Left lobe of liver (tissue), 2 donors: ENCODE measurements at regions not wholly inside any gene's neighbourhood (a gene's known extent, or its start where the extent isn't known, plus 50 kb on each side); places are given as distances from the start of the nearest gene placed in this dataset.
"Not testable (repeated sequence)": the region's sequence is repeated elsewhere in the genome, so short reads cannot be mapped to it uniquely, and the experiment has no call there.

Experiments
- ATAC-seq: fragments of 200-7000 bp; cut with Tn5 transposase; one replicate; pipeline ENCODE4 v1.9.1; 2020; ENCODE audit warnings: mild to moderate bottlenecking, moderate library complexity
- DNase-seq: peaks from one replicate; pipeline ENCODE4 v3.0.0-alpha.2; 2020; ENCODE audit warnings: low spot score
- donor health status: DM: no; HTN: no; CAD: no; lungs with moderate emphysema.
- donor health status: DM: no; HTN: yes; CAD: no.

DNA sequence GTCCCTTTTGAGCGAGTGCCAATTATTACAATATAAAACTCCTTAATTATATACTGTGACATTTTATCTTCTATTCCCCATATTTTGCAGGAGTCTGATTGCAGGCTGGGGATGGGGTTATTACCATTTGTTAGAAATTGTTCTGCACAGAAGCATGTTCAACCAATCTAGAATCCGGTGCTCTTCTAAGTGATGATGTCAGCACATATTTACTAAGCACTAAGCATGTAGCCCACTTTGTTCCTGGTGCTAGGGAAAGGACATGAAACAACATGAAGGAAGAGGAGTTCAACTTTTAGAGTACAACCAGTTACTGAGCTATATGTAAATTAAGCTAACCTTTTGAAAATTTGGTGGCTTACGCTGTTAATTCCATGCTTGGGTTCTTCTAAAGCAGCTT is 52.8 kb upstream of the IL1RAPL2 start:
- no peak for ATAC-seq

DNA sequence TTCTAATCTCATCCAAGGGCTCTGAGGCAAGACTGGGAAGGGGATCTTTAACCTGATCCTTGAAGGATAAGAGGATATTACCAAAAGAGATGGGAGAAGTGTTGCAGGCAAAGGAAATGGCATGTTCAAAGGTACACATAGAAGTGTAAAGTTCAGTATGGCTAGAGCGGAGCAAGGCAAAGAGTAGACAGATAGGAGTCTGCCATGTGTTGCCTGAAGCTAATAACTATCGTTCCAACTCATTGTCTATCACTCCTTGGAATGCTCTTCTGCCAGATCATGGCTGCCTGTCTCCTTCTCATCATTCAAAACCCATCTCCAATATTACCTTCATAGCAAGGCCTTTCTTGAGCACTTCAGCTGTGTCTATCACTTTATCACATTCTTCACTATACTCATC is 55.2 kb upstream of the IL1RAPL2 start:
- no peak for ATAC-seq

More for the DNA sequence above, 52.8 kb upstream of the IL1RAPL2 start:
- no peak for DNase-seq

DNA sequence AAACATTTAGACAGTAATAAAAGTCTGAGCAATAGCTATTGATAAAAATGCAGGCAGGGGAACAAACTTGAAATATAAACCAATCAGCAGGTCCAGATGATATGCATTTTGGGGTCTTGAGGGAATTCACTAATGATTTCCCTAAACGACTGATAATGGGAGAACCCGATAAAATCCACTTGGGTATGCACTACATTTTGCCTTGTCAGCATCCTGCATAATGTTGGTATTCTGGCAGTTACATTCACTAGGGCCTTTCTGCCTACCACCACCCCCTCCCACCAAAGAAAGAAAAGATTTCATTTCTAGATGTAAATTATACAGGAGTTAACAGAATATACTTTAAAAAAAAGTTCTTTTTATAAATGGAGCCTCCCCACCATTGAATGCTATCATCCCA is 63.5 kb upstream of the IL1RAPL2 start:
- ATAC-seq (no peak), DNase-seq (no peak)

More for the DNA sequence above, 55.2 kb upstream of the IL1RAPL2 start:
- no peak for DNase-seq

- ATAC-seq, result no peak
- DNase-seq, result no peak
These were observed 77.2 kb upstream of the IL1RAPL2 start for GRCh38 chrX:104488811-104489210.

DNA sequence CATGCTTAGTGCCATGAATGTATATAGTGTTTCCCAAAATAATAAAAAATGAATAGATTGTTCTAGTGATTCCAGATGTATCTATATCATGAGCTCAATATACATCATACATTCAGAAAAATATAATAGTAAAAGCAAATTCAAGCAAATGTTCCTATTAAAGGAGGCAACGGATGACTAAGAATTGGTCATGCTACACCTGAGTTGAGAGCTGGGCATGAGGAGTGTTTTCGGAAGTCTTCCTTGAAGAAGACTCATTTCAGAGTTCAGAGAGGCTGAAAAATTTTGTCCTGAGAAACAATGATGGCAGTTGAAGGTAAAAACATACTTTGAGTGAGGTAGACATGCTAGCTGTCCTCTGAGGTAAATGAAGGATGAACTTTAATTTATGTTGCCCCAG is 79.3 kb upstream of the IL1RAPL2 start:
- ATAC-seq (no peak), DNase-seq (no peak)

GRCh38 chrX:104482757-104483156 is 83.2 kb upstream of the IL1RAPL2 start:
- no peak for DNase-seq
- ATAC-seq, result peak; percentile 29

DNA sequence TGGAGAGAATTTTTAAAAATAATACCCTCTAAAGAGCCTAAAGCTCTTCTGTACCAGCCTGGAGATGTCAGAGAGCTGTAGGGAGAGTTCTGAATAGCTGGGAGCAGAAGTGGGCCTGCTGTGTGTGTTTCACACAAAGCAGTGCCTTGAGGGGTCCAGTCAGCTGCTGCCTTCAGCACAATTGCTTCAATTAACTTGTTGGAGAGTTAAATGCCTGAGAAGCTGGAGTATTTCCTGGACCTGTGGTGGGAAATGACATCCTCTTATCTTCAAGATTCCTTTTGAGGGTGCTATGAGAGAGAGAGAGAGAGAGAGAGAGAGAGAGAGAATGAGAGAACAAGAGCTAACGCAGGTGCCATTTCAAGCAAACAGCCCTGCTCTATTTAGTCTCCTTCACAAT is 96.2 kb upstream of the IL1RAPL2 start:
- no peak for ATAC-seq
- no peak for DNase-seq

DNA sequence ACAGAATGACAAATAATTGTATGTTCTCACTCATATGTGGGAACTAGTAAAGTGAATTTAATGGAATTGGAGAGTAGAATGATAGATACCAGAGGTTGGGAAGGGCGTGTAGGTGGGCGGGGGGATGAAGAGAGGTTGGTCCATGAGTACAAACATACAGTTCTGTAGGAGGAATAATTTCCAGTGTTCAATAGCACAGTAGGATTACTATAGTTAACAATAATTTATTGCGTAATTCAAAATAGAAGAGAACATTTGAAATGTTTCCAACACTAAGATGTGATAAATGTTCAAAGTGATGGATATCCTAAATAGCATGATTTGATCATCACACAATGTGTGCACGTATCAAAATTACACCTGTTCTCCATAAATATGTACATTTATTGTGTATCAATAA is 106.2 kb upstream of the IL1RAPL2 start:
- DNase-seq (no peak), ATAC-seq (no peak)

GRCh38 chrX:104457130-104457529 is 108.9 kb upstream of the IL1RAPL2 start:
- ATAC-seq, DNase-seq: not testable (repeated sequence)

DNA sequence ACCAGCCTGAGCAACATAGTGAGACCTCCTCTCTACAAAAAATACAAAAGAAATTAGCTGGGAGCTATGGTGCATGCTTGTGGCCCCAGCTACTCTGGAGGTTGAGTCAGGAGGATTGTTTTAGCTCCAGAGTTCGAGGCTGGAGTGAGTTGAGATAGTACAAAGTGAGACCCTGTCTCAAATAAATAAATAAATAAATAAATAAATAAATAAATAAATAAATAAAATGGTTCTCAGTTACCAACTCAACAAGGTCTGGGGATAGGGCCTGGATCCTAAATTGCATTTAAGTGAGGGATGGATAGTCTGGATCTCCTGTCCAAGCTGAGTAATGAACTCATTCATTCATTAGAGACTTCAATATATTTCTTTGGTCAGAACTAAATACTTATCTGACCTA is 115.7 kb upstream of the IL1RAPL2 start:
- DNase-seq (no peak), ATAC-seq (no peak)

DNA sequence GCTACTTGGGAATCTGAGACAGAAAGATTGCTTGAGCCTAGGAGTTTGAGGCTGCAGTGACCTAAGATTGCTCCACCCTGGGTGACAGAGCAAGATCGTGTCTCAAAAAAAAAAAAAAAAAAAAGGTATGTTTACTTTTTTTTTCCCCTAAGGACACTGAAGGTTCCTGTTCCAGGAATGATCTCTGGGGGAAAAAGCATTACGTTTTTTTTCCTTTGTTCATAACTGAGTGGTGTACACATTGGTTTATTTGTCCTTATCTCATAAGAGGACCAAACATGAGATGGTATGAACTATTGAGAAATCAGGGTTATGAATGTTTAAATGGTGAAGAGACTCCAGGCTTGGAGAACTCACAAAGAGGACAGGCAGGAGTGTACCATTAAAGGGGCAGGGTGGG is 120.4 kb upstream of the IL1RAPL2 start:
- no peak for DNase-seq
- ATAC-seq, result no peak

GRCh38 chrX:104435249-104435648 is 130.8 kb upstream of the IL1RAPL2 start:
- no peak for ATAC-seq
- no peak for DNase-seq

GRCh38 chrX:104432321-104432720 is 133.7 kb upstream of the IL1RAPL2 start:
- no peak for ATAC-seq
- DNase-seq, result no peak

DNA sequence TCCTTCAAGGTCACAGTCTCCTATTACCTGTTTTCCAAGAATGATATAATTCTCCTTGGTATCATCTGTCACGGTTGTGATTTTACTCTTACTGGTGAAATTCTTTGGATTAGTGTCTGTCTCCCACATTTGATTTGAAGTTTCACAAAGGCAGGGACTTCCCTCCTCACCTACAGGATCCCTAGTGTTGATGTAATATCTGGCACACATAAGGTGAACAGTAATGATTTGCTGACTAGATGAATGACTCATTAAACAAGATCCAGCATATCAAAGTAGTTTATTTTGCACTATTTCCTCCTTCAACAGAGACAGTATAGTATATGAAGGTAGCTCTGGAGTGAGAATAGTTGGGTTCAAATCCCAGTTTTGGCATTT is 135.3 kb upstream of the IL1RAPL2 start:
- no peak for DNase-seq
- no peak for ATAC-seq

DNA sequence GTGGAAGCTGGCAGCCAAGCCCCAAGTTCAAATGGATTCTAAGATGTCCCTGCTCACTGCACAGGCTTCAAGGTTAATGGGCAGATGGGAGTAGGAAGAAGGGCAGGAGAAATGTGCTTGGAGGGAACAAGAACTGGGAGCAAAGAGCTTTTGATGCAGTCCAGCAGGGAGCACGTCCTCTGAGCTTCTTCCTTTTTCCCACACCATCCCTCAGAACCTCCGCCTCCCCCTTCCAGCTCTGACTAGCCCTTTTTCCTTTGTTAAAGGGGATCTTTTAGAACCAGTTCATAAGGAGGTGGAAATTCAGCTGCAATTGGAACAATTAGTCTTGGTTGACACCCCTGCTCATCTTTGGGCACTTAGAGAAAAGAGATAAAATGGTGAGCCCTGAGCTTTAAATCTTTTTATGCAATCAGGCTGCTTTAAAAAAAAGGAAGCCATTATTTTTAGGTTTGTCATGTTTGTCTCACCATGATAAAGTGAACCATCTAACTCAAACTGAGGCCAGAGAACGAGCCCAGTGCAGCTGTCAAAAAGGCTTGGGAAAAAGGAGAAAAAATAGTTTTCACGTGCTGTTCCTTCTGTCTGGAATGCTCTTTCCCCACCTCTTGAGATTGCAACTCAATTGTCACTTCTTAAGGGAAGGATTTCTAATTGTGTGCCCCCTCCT is 135.8 kb upstream of the IL1RAPL2 start:
- DNase-seq, result no peak
- ATAC-seq, result no peak

DNA sequence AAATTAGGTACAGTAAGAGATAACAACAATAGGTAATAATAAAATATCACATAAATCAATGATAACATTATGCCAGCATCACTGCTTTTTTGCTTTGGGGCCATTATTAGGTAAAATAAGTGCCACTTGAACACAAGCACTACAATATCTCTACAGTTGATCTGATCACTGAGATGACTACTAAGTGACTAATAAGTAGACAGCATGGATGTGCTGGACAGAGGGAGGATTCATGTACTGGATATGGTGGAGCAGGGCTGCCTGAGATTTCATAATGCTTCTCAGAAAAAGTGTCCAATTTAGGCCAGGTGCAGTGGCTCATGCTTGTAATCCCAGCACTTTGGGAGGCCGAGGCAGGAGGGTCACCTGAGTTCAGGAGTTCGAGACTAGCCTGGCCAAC is 137.8 kb upstream of the IL1RAPL2 start:
- no peak for ATAC-seq
- DNase-seq, result no peak

GRCh38 chrX:104427693-104428092 is 138.3 kb upstream of the IL1RAPL2 start:
- DNase-seq (no peak), ATAC-seq (no peak)

DNA sequence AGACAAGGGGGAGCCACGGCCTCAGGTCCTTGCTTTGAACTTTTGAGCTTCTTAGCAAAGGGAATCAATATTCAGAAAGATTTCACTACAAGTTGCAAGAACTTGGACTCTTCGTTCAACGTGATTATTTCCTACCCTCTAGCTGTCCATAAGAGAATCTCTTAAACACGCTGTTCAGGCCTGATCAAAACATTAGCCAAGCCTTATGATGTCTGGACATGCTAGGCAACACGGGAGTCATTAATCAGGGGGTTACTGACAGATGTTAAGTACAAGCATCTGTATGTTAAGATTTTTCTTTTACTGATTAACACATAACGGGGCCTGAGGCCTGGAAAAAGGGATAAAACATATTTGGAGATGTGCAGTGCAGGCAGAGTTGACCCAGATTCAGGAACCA is 138.9 kb upstream of the IL1RAPL2 start:
- ATAC-seq (no peak), DNase-seq (no peak)

GRCh38 chrX:104420907-104421306 is 145.1 kb upstream of the IL1RAPL2 start:
- ATAC-seq, result no peak
- DNase-seq, result no peak

GRCh38 chrX:104419926-104420325 is 146.1 kb upstream of the IL1RAPL2 start:
- no peak for ATAC-seq
- no peak for DNase-seq

GRCh38 chrX:104419211-104419610 is 146.8 kb upstream of the IL1RAPL2 start:
- ATAC-seq, result no peak
- no peak for DNase-seq

- ATAC-seq (no peak), DNase-seq (no peak)
These were observed 154.2 kb upstream of the IL1RAPL2 start for GRCh38 chrX:104411800-104412199.

DNA sequence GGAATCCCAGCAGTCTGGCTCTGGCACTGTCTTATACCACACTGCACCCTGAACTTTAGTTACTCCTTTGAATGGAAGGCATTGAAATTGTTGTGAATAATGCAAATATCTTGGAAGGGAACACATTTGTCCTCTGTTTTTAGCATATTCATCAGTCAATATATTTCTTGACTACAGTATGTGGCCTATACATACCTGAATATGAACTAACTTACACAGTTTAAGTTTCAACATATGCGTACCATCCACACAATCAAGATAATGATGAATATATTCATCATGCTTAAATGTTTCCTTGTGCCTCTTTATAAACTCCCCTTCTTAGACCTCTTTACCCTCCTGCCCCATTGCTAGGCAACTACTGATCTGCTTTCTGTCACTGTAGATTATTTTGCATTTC is 145.7 kb upstream of the ESX1 start:
- ATAC-seq, result no peak
- no peak for DNase-seq
